GM21528 (cell line): ENCODE measurements at regions not wholly inside any gene's neighbourhood (a gene's known extent, or its start where the extent isn't known, plus 50 kb on each side); places are given as distances from the start of the nearest gene placed in this dataset.
"Not testable (repeated sequence)": the region's sequence is repeated elsewhere in the genome, so short reads cannot be mapped to it uniquely, and the experiment has no call there.

Experiments used
- ATAC-seq: cut with Tn5 transposase; IDR thresholded peaks from one replicate; pipeline ENCODE4 v1.9.1; 2021; ENCODE audit warnings: mild to moderate bottlenecking, moderate library complexity; ENCODE audit not compliant: unreplicated experiment, low FRiP score

DNA sequence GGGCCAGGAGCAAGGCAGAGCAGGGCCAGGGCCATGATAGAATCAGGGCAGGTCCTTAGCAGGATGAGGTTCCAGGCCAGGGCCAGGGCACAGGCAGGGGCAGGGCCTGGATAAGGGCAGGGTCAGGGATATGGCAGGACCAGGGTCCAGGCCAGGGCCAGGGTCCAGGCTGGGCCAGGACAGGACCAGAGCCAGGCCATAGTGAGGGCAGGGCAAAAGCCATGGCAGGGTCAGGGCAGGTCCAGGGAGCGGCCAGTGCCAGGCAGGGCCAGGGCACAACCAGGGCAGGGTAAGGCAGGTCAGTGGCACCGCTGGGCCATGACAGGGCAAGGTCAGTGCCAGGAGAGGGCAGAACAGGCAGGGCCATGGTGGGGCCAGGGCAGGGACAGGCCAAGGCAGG, 152.2 kb downstream of the LIPI start:
- ATAC-seq: no peak

DNA sequence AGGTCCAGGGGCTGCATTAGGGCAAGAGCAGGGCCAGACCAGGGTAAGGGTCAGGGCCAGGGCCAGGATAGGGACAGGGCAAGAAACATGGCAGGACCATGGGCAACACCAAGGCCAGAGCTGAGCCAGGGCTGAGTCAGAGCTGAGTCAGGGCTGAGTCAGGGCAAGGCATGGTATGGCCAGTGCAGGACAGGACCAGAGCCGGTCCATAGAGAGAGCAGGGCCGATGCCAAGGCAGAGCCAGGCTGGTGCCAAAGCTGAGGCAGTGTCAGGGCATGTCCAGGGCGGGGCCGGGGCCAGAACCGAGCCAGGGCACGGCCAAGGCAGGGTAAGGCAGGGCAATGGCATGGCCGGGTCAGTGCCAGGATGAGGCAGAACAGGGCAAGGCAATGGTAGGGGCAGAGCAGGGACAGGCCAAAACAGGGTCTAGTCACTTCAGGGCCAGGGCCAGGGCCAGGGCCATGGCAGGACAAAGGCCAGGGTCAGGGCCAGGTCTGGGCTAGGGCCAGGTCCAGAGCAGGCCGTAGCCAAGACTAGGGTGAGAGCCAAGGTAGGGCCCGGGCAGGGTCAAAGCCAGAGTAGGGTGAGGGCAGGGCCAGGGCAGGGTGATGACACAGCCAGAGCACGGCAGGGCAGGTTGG, 152.8 kb downstream of the LIPI start:
- not testable (repeated sequence) for ATAC-seq

DNA sequence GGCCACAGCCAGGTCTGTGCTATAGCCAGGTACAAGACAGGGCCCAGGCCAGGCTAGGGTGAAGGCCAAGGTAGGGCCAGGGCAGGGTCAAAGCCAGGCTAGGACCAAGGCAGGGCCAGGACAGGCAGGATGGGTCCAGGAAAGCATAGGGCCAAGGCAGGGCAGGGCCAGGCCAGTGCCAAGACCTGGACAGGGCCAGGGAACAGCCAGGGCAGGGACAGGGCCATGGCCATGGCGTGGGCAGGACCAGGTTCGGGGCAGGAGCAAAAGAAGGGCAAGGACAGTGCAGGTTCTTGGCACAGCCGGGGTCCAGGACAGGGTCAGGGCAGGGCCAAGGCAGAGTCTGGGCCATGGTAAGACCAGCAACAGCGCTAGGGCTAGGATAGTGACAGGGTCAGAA, 153.4 kb downstream of the LIPI start:
- ATAC-seq: no peak

DNA sequence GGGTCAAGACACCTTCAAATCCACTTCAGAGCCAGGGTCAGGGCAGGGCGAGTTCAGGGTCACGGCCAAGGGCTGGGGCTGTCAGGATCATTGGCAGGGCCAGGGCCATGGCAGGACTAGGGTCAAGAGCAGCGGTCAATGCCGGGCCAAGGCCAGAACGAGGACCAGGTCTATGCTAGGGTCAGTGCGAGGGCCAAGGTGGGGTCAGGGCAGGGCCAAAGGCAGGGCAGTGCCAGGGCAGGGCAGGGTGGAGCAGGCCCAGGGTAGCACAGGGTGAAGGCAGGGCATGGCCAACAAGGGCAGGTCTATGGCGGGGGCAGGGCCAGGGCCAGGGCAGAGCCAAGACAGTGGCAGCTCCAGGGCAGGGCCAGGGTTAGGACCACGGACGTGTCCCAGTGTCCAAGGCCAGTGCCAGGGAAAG, 154.0 kb downstream of the LIPI start:
- no peak for ATAC-seq

DNA sequence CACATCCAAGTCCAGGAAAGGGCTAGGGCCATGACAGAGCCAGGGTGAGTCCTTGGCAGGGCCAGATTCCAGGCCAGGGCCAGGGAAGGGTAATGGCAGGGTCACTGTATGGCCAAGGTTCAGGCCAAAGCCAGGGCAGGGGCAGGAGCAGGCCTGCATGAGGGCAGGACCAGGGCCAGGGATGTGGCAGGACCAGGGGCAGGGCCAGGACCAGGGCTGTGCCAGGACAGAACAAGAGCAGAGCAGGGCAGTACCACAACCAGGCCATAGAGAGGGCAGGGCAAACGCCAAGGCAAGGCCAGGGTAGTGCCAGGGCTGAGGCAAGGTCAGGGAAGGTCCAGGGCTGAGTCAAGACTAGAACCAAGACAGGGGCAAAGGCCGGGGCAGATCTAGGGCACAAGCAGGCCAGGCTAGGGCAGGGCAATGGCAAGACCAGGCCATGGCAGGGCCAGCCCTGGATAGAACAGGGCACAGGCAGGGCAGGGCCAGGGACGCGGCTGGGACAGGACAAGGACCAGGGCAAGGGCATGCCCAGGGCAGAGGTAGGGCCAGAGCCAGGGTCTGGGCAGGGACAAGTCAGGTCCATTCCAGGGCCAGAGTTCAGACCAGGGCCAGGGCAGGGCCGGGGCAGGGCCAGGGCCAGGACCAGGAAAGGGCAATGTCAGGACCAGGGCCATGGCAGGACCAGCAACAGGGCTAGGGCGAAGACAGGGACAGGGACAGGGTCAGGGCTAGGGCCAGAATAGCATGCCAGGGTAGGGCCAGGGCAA, 154.8 kb downstream of the LIPI start:
- not testable (repeated sequence) for ATAC-seq

DNA sequence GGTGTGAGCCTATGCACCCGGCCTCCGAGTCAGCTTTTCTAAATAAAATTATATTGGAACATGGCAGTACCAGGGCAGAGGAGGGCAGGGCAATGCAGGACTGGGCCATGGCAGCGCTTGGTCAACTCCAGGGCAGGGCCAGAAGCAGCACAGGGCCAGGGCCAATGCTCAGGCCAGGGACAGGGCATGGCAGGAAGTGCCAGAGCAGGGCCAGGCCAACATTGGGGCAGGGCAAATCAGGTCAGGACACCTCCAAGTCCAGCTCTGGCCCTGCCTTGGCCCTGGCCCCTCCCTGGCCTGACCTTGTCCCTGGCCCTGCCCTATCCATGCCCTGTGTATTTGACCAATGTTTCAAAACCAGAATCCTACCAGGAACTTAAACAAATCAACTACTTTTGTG, 156.1 kb downstream of the LIPI start:
- ATAC-seq: no peak

DNA sequence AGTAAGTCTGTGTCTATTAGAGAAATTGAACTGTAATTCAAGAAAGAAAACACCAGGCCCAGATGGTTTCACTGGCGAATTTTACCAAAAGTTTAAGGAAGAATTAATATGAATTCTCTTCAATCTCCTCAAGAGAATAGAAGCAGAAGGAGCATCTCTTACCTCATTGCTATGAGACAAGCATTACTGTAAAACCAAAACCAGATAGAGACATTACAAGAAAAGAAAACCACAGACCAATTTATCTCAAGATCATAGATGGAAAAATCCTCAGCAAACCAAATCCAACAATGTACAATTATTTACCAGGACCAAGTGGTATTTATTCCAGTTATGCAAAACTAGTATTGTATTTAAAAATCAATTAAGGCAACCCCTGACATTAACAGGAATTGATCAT, 160.6 kb downstream of the LIPI start:
- no peak for ATAC-seq

DNA sequence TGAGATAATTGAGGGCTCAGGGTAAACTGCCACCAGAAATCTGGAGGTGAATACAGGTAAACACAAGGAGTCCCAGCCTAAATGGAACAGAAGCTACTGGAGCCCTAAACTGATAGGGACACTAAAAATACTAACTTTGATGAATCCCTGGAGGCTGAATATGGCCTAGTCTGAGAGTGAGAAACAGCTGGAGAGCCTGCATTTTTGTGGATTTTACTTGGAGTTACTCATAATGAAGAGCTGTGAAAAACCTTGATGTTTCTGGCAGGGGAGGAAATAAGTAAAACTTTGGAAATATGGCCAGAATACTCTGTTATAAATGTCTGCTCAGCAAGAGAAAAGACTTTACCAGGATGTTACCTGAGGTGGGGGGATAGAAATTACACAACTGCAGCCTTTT, 164.4 kb downstream of the LIPI start:
- no peak for ATAC-seq

DNA sequence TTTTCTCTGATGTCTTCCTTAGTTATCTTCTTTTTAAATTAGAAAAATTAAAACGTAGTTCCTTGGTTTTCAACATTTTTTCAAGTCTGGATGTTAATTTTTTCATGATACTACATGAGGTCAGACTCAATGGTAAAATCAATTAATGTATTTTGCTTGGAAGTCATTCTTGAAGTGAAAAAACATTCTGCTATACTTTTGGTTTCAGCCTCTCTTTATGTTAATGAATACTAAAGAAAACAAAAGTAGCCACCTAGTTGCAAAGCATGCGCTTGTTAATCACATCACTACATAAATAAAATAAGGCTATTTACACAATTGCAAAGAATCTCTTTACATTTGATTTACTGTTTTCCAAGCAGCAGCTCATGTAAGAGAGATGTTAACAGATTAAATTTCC, 170.4 kb downstream of the LIPI start:
- ATAC-seq: no peak

DNA sequence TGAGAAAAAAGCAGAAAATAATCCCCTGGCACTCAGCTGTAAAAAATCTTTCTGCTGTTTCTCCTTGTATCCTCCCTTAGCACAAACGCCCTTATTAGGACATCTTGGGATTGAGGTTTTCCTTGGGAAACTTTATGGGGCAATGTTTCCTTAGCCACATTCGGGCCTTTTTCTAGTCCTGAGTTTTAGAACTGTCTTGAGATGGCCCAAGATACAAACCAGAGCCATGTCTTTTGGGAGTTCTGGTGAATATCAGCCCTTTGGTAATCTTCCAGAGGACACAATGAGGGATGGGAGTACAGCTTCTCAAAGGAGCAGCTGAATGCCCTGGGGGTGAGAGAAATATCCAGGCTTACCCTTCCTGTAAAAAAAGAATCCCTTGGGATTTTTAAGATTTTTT, 182.1 kb downstream of the LIPI start:
- not testable (repeated sequence) for ATAC-seq

DNA sequence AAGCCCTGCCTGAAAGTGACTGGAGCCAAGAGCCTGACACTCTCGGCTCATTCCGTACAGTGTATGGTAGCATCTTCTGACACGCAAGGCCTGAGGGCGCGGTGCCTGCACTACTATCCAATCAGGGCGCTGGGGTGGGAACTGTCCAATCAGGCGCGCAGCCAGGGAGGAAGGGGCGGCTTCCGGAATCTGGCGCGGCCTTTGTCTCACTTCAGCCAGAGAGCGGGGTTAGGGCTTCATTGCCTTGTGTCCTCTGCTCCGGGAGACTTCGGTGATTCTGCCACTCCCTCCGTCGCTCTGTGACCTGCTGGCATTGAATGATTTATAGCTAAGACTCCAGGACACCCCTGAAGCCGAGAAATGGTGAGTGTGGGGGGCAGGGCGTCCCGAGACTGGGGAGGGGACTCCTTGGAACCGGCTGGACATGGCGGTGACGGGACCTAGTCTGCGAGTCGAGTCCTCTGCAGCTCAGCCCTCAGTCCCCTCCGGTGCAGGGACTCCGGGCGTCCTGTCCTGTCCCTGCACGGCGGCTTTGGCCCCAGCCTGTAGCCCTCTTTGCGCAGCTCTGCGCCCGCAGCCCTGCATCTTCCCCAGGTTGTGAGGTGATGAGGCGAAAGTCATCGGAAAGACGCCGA, 183.4 kb downstream of the LIPI start:
- ATAC-seq: peak; percentile 99

- ATAC-seq: not testable (repeated sequence)
These were observed 190.6 kb downstream of the LIPI start for GRCh38 chr21:14020108-14020507.

DNA sequence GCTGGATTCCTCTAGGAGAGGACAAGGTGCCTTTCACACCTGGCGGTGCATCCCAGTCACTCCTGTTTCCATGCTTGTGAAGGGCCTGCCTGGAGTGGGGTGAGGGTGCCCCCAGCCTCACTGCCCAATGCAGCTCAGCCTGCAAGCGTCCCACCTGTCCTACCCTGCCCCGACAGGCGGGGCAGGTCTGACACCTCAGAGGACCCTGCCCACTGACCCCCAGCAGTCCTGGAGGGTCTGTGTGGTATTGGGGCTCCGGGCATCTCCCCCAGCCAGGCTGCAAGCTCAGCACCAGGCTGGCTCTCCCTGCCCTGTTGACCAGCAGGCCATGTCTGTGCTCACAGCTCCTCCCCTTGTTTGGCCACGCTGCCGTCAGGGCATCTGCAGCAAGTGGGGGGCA, 194.9 kb downstream of the LIPI start:
- ATAC-seq: not testable (repeated sequence)

GRCh38 chr21:14013623-14014498, 196.9 kb downstream of the LIPI start:
- not testable (repeated sequence) for ATAC-seq

DNA sequence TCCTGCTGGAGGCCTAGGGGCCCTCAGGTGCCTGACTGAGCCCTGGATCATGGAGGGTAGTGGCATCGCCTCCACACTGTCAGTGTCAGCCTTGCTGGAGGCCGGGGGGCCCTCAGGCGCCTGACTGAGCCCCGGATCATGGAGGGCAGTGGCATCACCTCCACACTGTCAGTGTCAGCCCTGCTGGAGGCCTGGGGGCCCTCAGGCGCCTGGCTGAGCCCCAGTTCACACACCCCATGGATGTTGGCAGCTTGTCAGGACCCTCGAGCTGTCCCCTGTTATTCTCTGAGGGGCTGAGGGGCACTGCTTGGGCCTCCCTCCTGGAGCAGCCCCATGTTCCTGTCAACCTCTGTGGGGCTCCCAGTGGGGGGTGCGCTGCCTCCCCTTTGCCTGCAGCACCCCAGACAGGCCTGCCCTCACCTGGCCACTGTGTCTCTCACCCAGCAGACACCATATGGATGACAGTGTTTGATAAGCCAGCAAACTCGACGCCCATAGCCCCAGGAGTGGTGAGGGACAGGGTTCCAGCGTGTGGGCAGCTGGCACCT, 197.6 kb downstream of the LIPI start:
- ATAC-seq: no peak

GRCh38 chr21:14012409-14012808, 198.3 kb downstream of the LIPI start:
- ATAC-seq: no peak

DNA sequence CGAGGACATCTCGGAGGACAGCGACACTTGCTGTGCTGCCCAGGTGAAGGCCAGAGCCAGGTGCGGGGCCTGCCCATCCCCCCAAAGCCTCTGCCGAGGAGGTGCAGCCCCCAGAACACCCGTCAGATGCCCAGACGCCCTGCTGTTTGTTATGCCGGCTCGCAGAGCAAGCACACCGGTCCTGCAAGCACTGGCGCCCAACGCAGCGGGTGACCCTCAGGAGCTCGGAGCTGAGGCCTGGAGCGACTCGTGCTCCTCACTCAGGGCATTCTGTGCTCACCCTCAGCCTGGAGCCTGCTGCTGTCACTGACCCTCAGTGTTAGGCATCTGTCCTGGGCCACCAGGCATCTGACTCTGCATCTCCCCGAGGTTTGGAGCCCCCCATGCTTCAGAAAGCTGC, 199.0 kb downstream of the LIPI start:
- not testable (repeated sequence) for ATAC-seq

- ATAC-seq: not testable (repeated sequence)
These were observed 199.6 kb downstream of the LIPI start for GRCh38 chr21:14011149-14011548.

GRCh38 chr21:14010729-14011128, 200.0 kb downstream of the LIPI start:
- ATAC-seq: no peak

DNA sequence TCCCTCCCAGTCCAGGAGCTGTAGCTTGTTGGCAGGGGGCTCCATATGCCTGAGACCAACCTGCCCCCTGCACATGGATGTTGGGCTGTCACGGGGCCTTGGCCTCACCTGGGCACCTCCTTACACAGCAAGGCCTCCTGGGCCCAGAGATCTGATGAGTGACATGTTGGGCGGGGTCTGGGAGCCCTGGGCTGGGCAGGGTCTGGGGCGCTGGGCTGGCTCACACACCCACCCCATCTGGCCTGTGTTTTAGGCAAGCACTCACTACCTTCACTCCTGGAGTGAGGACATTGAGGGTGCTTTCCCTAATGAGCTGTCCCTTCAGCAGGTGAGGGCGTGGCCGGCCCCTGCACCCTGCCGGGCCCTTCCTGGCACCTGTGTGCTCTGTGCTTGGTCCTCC, 200.8 kb downstream of the LIPI start:
- not testable (repeated sequence) for ATAC-seq
